ENCODE measurements at regions not wholly inside any gene's neighbourhood (a gene's known extent, or its start where the extent isn't known, plus 50 kb on each side); places are given as distances from the start of the nearest gene placed in this dataset.

- TF ChIP-seq CTCF (conservative IDR thresholded peaks at IDR 0.05) (no peak), EZH2 (IDR thresholded peaks at IDR 0.05; ENCODE audit: low read depth) (no peak)
- ChIA-PET POLR2A (ENCODE audit: unreplicated experiment) (no interaction called here), CTCF (no interaction called here)
- Histone ChIP-seq H4K20me1 (ENCODE audit: insufficient read depth) (no peaks in the 10 kb centered on the region), H3K27me3 (ENCODE audit: insufficient read depth, low read depth) (no peaks in the 10 kb centered on the region), H3K79me2 (ENCODE audit: low read depth) (no peaks in the 10 kb centered on the region), H2AFZ (no peak overlapping the region), H3K4me3 (no peak overlapping the region), H3K9me2 (ENCODE audit: insufficient read depth) (no peaks in the 10 kb centered on the region), H3K36me3 (ENCODE audit: low read depth) (no peaks in the 10 kb centered on the region), H3K4me1 (replicated peaks; ENCODE audit: insufficient read depth) (no peaks in the 10 kb centered on the region), H3K27ac (no peak overlapping the region), H3K4me2 (no peak overlapping the region), H3K9me3 (ENCODE audit: insufficient read depth, low read depth) (no peaks in the 10 kb centered on the region), H3F3A (ENCODE audit: insufficient read depth, low read depth) (no peaks in the 10 kb centered on the region)
- intact Hi-C loops (cut with micrococcal nuclease; ENCODE audit: unreplicated experiment), result no loop called here
- DNase-seq, result no peak
- no TSS peak for BruUV-seq (replicated peaks)
Measured at GRCh38 chr13:60679928-60680694, 283.1 kb downstream of the TDRD3 start.

- no peak for TF ChIP-seq EZH2 (IDR thresholded peaks at IDR 0.05; ENCODE audit: low read depth)
- no peak for TF ChIP-seq CTCF (conservative IDR thresholded peaks at IDR 0.05)
- no peaks in the 10 kb centered on the region for H3F3A ChIP-seq (ENCODE audit: insufficient read depth, low read depth)
- intact Hi-C loops (cut with micrococcal nuclease; ENCODE audit: unreplicated experiment), result no loop called here
- no TSS peak for BruUV-seq (replicated peaks)
- no peaks in the 10 kb centered on the region for H3K27me3 ChIP-seq (ENCODE audit: insufficient read depth, low read depth)
- no peak overlapping the region for H3K27ac ChIP-seq
- no peaks in the 10 kb centered on the region for H3K79me2 ChIP-seq (ENCODE audit: low read depth)
- no peak overlapping the region for H3K4me2 ChIP-seq
- no peak overlapping the region for H3K4me3 ChIP-seq
- POLR2A ChIA-PET (ENCODE audit: unreplicated experiment), result no interaction called here
- H3K4me1 ChIP-seq (replicated peaks; ENCODE audit: insufficient read depth), result no peaks in the 10 kb centered on the region
- no peaks in the 10 kb centered on the region for H3K9me3 ChIP-seq (ENCODE audit: insufficient read depth, low read depth)
- H2AFZ ChIP-seq, result no peak overlapping the region
- no peak for DNase-seq
- CTCF ChIA-PET, result no interaction called here
- H4K20me1 ChIP-seq (ENCODE audit: insufficient read depth), result no peaks in the 10 kb centered on the region
- no peaks in the 10 kb centered on the region for H3K36me3 ChIP-seq (ENCODE audit: low read depth)
- no peaks in the 10 kb centered on the region for H3K9me2 ChIP-seq (ENCODE audit: insufficient read depth)
Measured at GRCh38 chr13:60679131-60679530, 282.1 kb downstream of the TDRD3 start.

- Histone ChIP-seq H3K27me3 (ENCODE audit: insufficient read depth, low read depth) (no peaks in the 10 kb centered on the region), H3K9me2 (ENCODE audit: insufficient read depth) (no peaks in the 10 kb centered on the region; the same call in 1 of the 2 replicates), H3F3A (ENCODE audit: insufficient read depth, low read depth) (no peaks in the 10 kb centered on the region), H3K79me2 (ENCODE audit: low read depth) (no peaks in the 10 kb centered on the region), H3K4me3 (no peak overlapping the region), H3K4me1 (replicated peaks; ENCODE audit: insufficient read depth) (no peaks in the 10 kb centered on the region), H3K27ac (no peak overlapping the region), H3K9me3 (ENCODE audit: insufficient read depth, low read depth) (no peaks in the 10 kb centered on the region), H3K4me2 (no peak overlapping the region), H4K20me1 (ENCODE audit: insufficient read depth) (no peaks in the 10 kb centered on the region), H2AFZ (no peak overlapping the region), H3K36me3 (ENCODE audit: low read depth) (no peaks in the 10 kb centered on the region)
- BruUV-seq (replicated peaks), result no TSS peak
- CTCF ChIA-PET, result no interaction called here
- no peak for DNase-seq
- POLR2A ChIA-PET (ENCODE audit: unreplicated experiment), result no interaction called here
- intact Hi-C loops (cut with micrococcal nuclease; ENCODE audit: unreplicated experiment), result no loop called here
- TF ChIP-seq EZH2 (IDR thresholded peaks at IDR 0.05; ENCODE audit: low read depth) (no peak), CTCF (conservative IDR thresholded peaks at IDR 0.05) (no peak)
Measured at GRCh38 chr13:60671386-60671785, 274.4 kb downstream of the TDRD3 start.
